AG04449 (cell line): ENCODE measurements at regions not wholly inside any gene's neighbourhood (a gene's known extent, or its start where the extent isn't known, plus 50 kb on each side); places are given as distances from the start of the nearest gene placed in this dataset.

Experiments
- CTCF ChIA-PET: fragments of 350-600 bp; formaldehyde crosslinking; extraction: SDS; loops from one replicate; lab custom pipeline; 2021; ENCODE audit warnings: antibody characterized with exemption; lab: Yijun Ruan, JAX
- POLR2A ChIA-PET: fragments of 400-600, 350-600 bp; formaldehyde crosslinking; extraction: SDS; loops from one replicate; lab custom pipeline; 2020; ENCODE audit warnings: antibody characterized with exemption, inconsistent platforms; lab: Yijun Ruan, JAX
- DNase-seq: peaks from one replicate; pipeline ENCODE4 v3.0.0-alpha.2; 2010; ENCODE audit warnings: low read depth, low spot score
- H3K4me3 ChIP-seq: 2 replicates; pipeline ENCODE4 v1.5.1; 2011; ENCODE audit warnings: low read depth, mild to moderate bottlenecking, control low read depth, low read length
- TF ChIP-seq, protein P1 (sequence below): IDR thresholded peaks from one replicate; pipeline ENCODE4 v1.5.1; 2011; ENCODE audit warnings: mild to moderate bottlenecking, moderate library complexity, low read length, control low read depth, inconsistent platforms; ENCODE audit not compliant: insufficient read depth; ENCODE audit errors: missing control alignments

DNA sequence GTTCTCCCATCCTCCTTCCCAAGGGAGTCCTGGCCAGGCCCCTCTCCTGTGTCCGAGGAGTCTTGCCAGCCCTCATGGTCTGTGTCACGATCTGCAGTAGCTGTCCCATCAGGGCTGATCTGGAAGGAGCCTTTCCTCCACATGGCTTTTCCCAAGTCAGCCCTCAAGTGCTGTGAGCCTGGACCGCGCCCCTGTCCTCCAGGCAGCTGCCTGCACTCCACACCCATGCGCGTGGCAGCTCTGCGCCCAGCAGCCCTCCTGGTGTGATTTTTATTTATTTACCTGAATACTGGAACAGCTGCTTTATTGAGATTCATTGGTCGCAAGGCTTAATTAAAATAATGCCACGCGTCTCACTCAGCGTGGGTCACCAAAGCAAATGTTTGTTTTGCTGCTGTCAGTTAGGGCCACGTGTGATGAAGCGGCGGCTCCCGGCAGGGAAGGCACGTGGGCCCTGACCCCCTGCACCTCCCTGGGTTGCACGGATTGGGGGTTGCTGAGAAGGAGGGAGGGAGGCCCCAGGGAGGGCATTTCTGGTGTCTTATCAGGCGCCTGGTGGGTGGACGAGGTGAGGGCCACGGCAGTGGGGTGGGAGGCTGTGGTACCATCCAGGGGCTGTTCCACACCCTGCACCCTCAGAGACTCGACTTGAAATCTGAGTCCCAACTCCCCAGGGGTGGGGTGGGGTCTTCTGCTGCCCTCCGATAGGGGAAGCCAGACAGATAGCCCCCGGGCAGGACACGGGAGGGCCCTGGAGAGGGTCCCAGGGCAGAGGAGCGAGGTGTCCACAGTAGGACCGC lies 206.3 kb upstream of the C14orf180 start:
- no peak overlapping the region for H3K4me3 ChIP-seq
- ChIA-PET CTCF (no interaction called here), POLR2A (no interaction called here)
- DNase-seq: no peak
- TF ChIP-seq, protein P1, sequence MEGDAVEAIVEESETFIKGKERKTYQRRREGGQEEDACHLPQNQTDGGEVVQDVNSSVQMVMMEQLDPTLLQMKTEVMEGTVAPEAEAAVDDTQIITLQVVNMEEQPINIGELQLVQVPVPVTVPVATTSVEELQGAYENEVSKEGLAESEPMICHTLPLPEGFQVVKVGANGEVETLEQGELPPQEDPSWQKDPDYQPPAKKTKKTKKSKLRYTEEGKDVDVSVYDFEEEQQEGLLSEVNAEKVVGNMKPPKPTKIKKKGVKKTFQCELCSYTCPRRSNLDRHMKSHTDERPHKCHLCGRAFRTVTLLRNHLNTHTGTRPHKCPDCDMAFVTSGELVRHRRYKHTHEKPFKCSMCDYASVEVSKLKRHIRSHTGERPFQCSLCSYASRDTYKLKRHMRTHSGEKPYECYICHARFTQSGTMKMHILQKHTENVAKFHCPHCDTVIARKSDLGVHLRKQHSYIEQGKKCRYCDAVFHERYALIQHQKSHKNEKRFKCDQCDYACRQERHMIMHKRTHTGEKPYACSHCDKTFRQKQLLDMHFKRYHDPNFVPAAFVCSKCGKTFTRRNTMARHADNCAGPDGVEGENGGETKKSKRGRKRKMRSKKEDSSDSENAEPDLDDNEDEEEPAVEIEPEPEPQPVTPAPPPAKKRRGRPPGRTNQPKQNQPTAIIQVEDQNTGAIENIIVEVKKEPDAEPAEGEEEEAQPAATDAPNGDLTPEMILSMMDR: no peak

DNA sequence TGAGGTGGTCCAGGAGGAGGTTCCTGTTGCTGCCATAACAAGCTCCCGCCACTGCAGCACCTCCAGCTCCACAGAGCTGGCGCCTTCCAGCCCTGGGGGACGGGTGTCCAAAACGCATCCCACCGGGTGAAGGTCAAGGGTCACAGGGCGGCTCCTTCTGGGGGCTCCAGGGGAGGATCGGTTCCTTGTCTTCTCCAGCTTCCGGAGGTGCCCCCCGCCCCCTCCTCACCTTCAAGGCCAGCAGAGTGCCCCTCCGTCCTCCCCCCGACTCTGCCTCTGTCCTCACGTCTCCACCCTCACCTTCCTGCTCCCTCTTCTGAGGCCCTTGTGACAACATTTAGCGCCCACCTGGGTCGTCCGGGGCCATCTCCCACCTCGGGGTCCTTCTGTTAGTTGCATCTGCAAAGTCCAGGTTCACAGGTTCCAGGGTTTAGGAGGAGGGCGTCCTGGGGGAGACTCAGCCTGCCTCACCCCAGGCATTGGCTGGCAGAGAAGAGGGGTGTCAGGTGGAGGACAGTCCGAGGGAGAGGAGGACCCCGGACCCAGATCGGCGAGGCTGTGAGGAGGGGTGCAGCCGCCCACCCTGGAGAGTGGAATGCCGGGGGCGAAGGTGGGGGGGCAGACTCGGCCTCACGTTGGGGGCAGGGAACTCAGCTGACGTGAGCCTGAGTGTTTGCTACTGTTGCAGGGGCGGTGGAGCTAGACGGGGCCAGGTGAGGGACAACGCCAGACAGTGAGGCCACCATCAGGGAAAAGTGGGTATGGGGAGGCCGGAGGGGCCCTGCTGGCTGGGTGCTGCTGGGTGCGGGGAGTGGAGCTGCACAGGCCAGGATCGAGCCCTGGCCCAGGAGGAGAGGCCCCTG lies 205.5 kb upstream of the C14orf180 start:
- DNase-seq: no peak
- TF ChIP-seq, protein P1: no peak
- H3K4me3 ChIP-seq: no peak overlapping the region
- POLR2A ChIA-PET: no interaction called here
- CTCF ChIA-PET: no interaction called here

DNA sequence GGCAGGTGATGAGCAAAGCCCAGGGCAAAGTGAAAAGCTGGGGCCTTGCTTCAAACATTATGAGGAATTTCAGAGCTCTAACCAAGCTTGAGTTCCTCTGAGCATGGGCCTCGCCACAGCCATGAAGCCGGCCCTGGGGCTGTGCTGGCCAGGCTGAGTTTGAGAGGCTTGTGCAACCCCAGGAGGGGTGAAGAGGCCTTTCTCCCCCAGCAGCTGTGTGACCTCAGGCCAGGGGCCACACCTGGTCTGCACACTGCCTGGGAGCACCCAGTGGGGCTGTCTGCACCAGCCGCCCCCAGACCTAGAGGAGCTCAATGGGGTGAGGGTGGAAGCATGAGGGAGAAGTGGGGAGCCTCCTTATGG lies 204.9 kb upstream of the C14orf180 start:
- DNase-seq: no peak
- ChIA-PET CTCF (no interaction called here), POLR2A (no interaction called here)
- TF ChIP-seq, protein P1: no peak
- H3K4me3 ChIP-seq: no peak overlapping the region

DNA sequence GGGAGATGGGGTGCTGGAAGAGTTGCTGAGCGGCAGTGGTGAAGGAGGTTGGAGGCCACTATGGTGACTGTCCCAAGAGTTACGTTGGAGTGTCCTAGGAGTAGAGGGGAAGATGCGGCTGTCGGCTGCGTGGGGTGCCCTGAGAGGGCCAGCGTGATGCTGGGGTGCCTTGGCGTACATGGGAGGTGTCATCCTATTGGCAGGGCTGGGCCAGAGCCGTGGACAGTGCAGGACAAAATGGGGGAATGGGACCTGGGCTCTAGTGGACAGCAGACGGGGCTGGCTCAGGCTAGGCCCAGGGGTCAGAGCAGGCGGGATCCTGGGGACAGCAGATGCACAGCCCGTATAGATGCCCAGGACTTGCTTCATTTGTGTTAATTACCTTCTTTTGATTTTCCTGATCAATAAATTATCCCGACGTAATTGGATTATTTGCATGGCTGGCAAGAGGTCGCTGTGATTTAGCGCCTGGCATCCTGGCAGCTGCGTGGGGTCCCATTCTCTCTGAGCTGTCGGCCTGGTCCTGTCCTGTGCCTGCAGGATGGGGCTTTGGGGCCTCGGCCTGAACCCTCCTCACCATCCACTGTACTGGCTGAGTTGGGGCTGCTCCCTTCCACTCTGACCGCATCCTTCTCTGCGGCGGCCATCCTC lies 203.9 kb upstream of the C14orf180 start:
- ChIA-PET CTCF (no interaction called here), POLR2A (no interaction called here)
- TF ChIP-seq, protein P1: no peak
- no peak overlapping the region for H3K4me3 ChIP-seq
- no peak for DNase-seq

DNA sequence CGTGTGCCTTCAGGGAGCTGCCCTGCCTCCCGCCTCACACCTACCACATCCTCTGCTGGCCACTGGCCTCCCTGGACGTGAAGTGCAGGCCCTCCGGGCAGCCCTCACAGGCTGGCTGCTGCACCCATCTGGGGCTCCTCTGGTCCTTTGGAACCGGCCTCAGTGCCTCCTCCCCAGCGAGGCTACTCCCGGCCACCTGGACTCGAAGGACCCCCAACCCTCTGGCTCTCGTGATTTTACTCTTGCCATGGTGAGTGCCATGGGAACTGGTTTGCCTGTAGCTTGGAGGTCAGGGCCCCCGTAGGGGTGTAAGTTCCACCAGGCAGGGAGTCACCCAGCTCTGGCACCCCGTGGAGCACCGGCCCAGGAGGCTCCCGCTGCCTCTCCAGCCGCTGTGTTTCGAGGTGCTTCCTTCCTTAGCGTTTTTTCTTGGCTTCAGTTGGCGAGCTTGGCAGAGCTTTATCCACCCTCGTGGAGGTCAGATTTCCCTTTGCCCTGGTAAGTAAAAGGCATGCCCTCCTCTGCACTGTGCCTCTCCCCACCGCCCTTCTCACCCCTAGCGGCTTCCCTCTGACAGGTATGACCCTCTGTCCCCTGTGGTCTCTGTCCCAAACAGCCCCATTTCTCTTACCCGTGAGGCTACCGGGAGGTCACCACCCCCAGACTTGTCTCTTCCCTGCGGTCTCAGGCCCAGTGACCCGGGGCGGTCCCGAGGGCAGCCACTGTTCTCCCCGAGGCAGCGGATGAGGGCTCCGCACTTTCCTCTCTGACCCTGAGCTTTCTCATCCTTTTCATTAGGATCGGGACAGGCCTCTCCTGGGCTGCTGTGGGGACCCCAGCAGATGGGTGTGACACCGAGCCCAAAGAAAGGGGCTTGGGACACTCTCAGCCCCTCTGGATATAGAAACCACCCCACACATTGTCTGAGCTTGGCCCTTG lies 203.1 kb upstream of the C14orf180 start:
- TF ChIP-seq, protein P1: no peak
- DNase-seq: no peak
- ChIA-PET CTCF (no interaction called here), POLR2A (no interaction called here)
- H3K4me3 ChIP-seq: no peak overlapping the region
